ENCODE measurements at regions not wholly inside any gene's neighbourhood (a gene's known extent, or its start where the extent isn't known, plus 50 kb on each side); places are given as distances from the start of the nearest gene placed in this dataset.
A peak's percentile ranks its signal among the peaks of the same experiment; 100 is the strongest.
"Not testable (repeated sequence)": the region's sequence is repeated elsewhere in the genome, so short reads cannot be mapped to it uniquely, and the experiment has no call there.

GRCh38 chr12:7591531-7591930 lies 74.2 kb downstream of the APOBEC1 start:
- DNase-seq (ENCODE audit: low read depth, low spot score): no peak

- DNase-seq (ENCODE audit: low read depth, low spot score): not testable (repeated sequence)
Observed at GRCh38 chr12:7590085-7590484, 75.6 kb downstream of the APOBEC1 start.

- peak; percentile 45 for DNase-seq (ENCODE audit: low read depth, low spot score)
Observed at GRCh38 chr12:7588742-7589329, 76.9 kb downstream of the APOBEC1 start.

GRCh38 chr12:7584137-7584536 lies 80.6 kb upstream of the CD163 start:
- not testable (repeated sequence) for DNase-seq (ENCODE audit: low read depth, low spot score)

- no peak for DNase-seq (ENCODE audit: low read depth, low spot score)
Observed at GRCh38 chr12:7583471-7583870, 79.9 kb upstream of the CD163 start.

- no peak for DNase-seq (ENCODE audit: low read depth, low spot score)
Observed at GRCh38 chr12:7582796-7583195, 79.2 kb upstream of the CD163 start.

- no peak for DNase-seq (ENCODE audit: low read depth, low spot score)
Observed at GRCh38 chr12:7581625-7582024, 78.0 kb upstream of the CD163 start.

GRCh38 chr12:7581046-7581445 lies 77.5 kb upstream of the CD163 start:
- DNase-seq (ENCODE audit: low read depth, low spot score): no peak

GRCh38 chr12:7571257-7571656 lies 67.7 kb upstream of the CD163 start:
- DNase-seq (ENCODE audit: low read depth, low spot score): no peak

- DNase-seq (ENCODE audit: low read depth, low spot score): no peak
Observed at GRCh38 chr12:7557227-7557626, 53.6 kb upstream of the CD163 start.

GRCh38 chr12:7555752-7556151 lies 52.2 kb upstream of the CD163 start:
- no peak for DNase-seq (ENCODE audit: low read depth, low spot score)

- not testable (repeated sequence) for DNase-seq (ENCODE audit: low read depth, low spot score)
Observed at GRCh38 chr12:7554831-7555230, 51.3 kb upstream of the CD163 start.

Measured in ELF-1 (cell line).